Cardiac muscle cell (in vitro differentiated cells and primary cell): ENCODE measurements at regions not wholly inside any gene's neighbourhood (a gene's known extent, or its start where the extent isn't known, plus 50 kb on each side); places are given as distances from the start of the nearest gene placed in this dataset.

Experiments
- DNase-seq, 2 donors: peaks; one replicate each; pipeline versions ENCODE4 v3.0.0 to v3.0.0-alpha.2; 2010 to 2017; ENCODE audit warnings: low read depth in 1 of 2, low spot score in 1 of 2
- H3K27ac ChIP-seq: fragments of 200-600 bp; sonication (generic); 2 replicates; pipeline ENCODE4 v1.5.1; 2016
- H3K27me3 ChIP-seq: fragments of 200-600 bp; sonication (generic); 2 replicates; pipeline ENCODE4 v1.6.0; 2016; ENCODE audit warnings: control low read depth
- H3K36me3 ChIP-seq: fragments of 200-600 bp; sonication (generic); 2 replicates; pipeline ENCODE4 v1.5.1; 2016; ENCODE audit warnings: control low read depth
- H3K4me1 ChIP-seq: fragments of 200-600 bp; sonication (generic); 2 replicates; pipeline ENCODE4 v1.8.1; 2017; ENCODE audit warnings: low read depth, mild to moderate bottlenecking, mixed run types
- H3K4me3 ChIP-seq: fragments of 200-600 bp; sonication (generic); 2 replicates; pipeline ENCODE4 v1.5.1; 2016; ENCODE audit warnings: mild to moderate bottlenecking
- H3K9me3 ChIP-seq: fragments of 200-600 bp; sonication (generic); 2 replicates; pipeline ENCODE4 v1.5.1; 2017; ENCODE audit warnings: low read depth, mild to moderate bottlenecking, control low read depth
- CTCF ChIP-seq: IDR thresholded peaks from 2 replicates; pipeline ENCODE4 v1.5.1; 2012; ENCODE audit warnings: low read depth, mild to moderate bottlenecking, low read length

DNA sequence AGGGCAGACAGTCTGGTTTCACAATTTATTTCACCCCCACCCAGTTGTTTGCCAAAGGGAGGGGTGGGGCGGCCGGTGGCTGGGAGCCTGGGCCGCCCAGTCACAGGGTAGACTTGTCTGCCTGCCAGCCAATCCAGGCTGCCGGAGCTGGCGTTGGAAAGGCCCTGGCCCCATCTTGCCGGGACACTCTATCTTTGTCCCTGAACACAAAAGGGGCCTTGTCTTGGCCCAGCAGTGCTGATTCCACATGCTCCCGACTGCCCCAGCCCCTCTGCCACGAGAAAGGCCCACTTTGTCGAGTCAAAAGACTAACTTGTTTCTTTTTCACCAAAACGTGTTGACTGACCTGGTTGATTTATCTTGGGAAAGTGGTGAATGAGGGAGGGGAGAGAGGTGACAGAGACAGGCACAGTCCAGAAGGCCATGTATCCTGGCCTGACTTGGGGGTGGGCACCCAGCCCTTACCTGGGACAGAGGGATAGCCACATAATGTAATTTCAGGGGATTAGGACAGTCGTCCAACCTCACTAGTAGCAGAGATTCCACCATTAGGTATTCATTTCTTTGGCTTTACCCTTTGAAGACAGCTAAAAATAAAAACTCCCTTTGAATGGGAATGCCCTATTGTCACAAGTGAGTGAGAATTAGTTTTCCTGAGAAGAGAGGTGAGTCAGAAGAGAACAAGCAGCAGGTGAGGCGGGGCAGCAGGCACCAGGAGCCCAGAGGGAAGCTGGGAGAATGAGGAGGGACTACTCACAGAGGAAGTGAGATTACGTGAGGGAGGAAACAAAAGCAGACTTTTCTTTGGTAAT, 67.0 kb upstream of the SIRPA start:
- no peaks in the 10 kb centered on the region for H3K4me1 ChIP-seq
- H3K27me3 ChIP-seq = no peaks in the 10 kb centered on the region
- no peaks in the 10 kb centered on the region for H3K36me3 ChIP-seq
- TF ChIP-seq CTCF = no peak
- no peak overlapping the region for H3K4me3 ChIP-seq
- H3K27ac ChIP-seq = no peak overlapping the region
- DNase-seq = peak in 1 of 2 donors; percentile 61
- no peaks in the 10 kb centered on the region for H3K9me3 ChIP-seq

DNA sequence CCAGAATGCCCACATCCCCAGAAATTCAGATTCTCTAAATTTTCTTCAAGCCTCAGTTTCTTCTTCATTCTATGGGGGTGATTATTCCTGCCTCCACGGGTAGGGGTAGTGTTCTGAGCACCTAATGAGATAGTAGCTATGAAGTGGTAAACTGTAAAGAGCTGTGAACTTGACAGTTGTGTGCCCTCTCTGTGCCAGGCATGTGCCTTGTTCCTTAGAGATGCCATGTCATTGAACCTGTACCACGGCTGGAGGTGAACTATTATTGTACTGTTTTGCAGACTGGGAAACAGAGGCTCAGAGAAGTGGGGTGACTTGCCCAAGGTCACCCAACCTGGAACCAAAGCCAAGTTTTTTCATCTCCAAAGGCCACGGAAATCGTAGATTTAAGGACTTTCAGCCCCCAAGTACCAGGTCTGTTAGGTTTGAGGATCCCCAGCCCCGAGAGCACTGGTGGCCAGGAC, 67.7 kb upstream of the SIRPA start:
- H3K36me3 ChIP-seq = no peaks in the 10 kb centered on the region
- no peak overlapping the region for H3K27ac ChIP-seq
- H3K4me3 ChIP-seq = no peak overlapping the region
- no peak for TF ChIP-seq CTCF
- H3K4me1 ChIP-seq = no peaks in the 10 kb centered on the region
- H3K27me3 ChIP-seq = no peaks in the 10 kb centered on the region
- no peaks in the 10 kb centered on the region for H3K9me3 ChIP-seq
- DNase-seq = no peak

- H3K9me3 ChIP-seq = no peaks in the 10 kb centered on the region
- no peak for DNase-seq
- H3K4me3 ChIP-seq = no peak overlapping the region
- no peak overlapping the region for H3K27ac ChIP-seq
- no peaks in the 10 kb centered on the region for H3K27me3 ChIP-seq
- H3K4me1 ChIP-seq = no peaks in the 10 kb centered on the region
- H3K36me3 ChIP-seq = no peaks in the 10 kb centered on the region
- no peak for TF ChIP-seq CTCF
These were observed 69.2 kb upstream of the SIRPA start for GRCh38 chr20:1825938-1826445.

DNA sequence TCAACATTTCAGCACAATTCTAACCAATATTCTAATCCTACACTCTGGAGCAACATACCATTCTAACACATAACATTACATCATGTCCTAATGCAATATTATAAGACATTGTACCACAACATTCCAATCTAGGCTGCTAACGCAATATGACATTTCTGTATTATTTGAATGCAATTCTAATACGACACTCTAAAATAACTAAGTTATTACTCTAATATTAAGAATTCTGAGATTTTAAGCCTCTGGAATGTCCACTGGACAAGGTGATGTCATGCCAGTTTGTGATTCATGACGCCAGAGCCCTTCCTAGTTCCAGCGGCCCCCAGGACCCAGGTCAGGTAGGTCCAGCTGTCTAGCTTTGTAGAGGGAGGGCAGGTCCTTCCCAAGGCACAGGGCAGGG, 69.7 kb upstream of the SIRPA start:
- H3K4me3 ChIP-seq = no peak overlapping the region
- H3K4me1 ChIP-seq = no peaks in the 10 kb centered on the region
- no peaks in the 10 kb centered on the region for H3K9me3 ChIP-seq
- no peak for TF ChIP-seq CTCF
- no peak overlapping the region for H3K27ac ChIP-seq
- H3K27me3 ChIP-seq = no peaks in the 10 kb centered on the region
- DNase-seq = peak in 1 of 2 donors; percentile 76
- no peaks in the 10 kb centered on the region for H3K36me3 ChIP-seq

- Histone ChIP-seq H3K4me1 (no peaks in the 10 kb centered on the region), H3K27me3 (no peaks in the 10 kb centered on the region), H3K36me3 (no peaks in the 10 kb centered on the region), H3K9me3 (no peaks in the 10 kb centered on the region), H3K4me3 (no peak overlapping the region), H3K27ac (no peak overlapping the region)
- DNase-seq = peak in 1 of 2 donors; percentile 27
- no peak for TF ChIP-seq CTCF
These were observed 70.4 kb upstream of the SIRPA start for GRCh38 chr20:1824834-1825233.
